ENCODE measurements at regions not wholly inside any gene's neighbourhood (a gene's known extent, or its start where the extent isn't known, plus 50 kb on each side); places are given as distances from the start of the nearest gene placed in this dataset.

GRCh38 chr6:156647991-156648390 is 129.2 kb upstream of the ARID1B start:
- no peak overlapping the region for H3K9ac ChIP-seq (ENCODE audit: low read length)
- no peaks in the 10 kb centered on the region; the same call in 1 of the 2 replicates for H3K9me3 ChIP-seq (ENCODE audit: control insufficient read depth, insufficient read depth, low read depth, low read length)
- no peaks in the 10 kb centered on the region for H3K27me3 ChIP-seq (ENCODE audit: control insufficient read depth, insufficient read depth, low read length)

GRCh38 chr6:156647140-156647784 is 129.9 kb upstream of the ARID1B start:
- H3K27ac ChIP-seq (ENCODE audit: low read depth, low read length) = no peak overlapping the region
- no peaks in the 10 kb centered on the region for H3K36me3 ChIP-seq (ENCODE audit: control insufficient read depth, insufficient read depth, low read length)
- no peaks in the 10 kb centered on the region for H3K4me1 ChIP-seq (ENCODE audit: control insufficient read depth, insufficient read depth, low read length)
- H3K27me3 ChIP-seq (ENCODE audit: control insufficient read depth, insufficient read depth, low read length) = no peaks in the 10 kb centered on the region
- H3K9me3 ChIP-seq (ENCODE audit: control insufficient read depth, insufficient read depth, low read depth, low read length) = no peaks in the 10 kb centered on the region; the same call in 1 of the 2 replicates
- H3K9ac ChIP-seq (ENCODE audit: low read length) = no peak overlapping the region
- H3K4me3 ChIP-seq (ENCODE audit: low read depth, low read length) = no peak overlapping the region

More at GRCh38 chr6:156647991-156648390, 129.2 kb upstream of the ARID1B start:
- H3K36me3 ChIP-seq (ENCODE audit: control insufficient read depth, insufficient read depth, low read length) = no peaks in the 10 kb centered on the region
- H3K4me1 ChIP-seq (ENCODE audit: control insufficient read depth, insufficient read depth, low read length) = no peaks in the 10 kb centered on the region
- no peak overlapping the region for H3K4me3 ChIP-seq (ENCODE audit: low read depth, low read length)
- H3K27ac ChIP-seq (ENCODE audit: low read depth, low read length) = no peak overlapping the region

GRCh38 chr6:156646496-156646895 is 130.7 kb upstream of the ARID1B start:
- Histone ChIP-seq H3K4me3 (ENCODE audit: low read depth, low read length) (no peak overlapping the region), H3K36me3 (ENCODE audit: control insufficient read depth, insufficient read depth, low read length) (no peaks in the 10 kb centered on the region), H3K27ac (ENCODE audit: low read depth, low read length) (no peak overlapping the region), H3K27me3 (ENCODE audit: control insufficient read depth, insufficient read depth, low read length) (no peaks in the 10 kb centered on the region), H3K9me3 (ENCODE audit: control insufficient read depth, insufficient read depth, low read depth, low read length) (no peaks in the 10 kb centered on the region; the same call in none of the 2 replicates), H3K4me1 (ENCODE audit: control insufficient read depth, insufficient read depth, low read length) (no peaks in the 10 kb centered on the region), H3K9ac (ENCODE audit: low read length) (no peak overlapping the region)

- Histone ChIP-seq H3K9me3 (ENCODE audit: control insufficient read depth, insufficient read depth, low read depth, low read length) (no peaks in the 10 kb centered on the region; the same call in 1 of the 2 replicates), H3K4me1 (ENCODE audit: control insufficient read depth, insufficient read depth, low read length) (no peaks in the 10 kb centered on the region), H3K27me3 (ENCODE audit: control insufficient read depth, insufficient read depth, low read length) (no peaks in the 10 kb centered on the region), H3K9ac (ENCODE audit: low read length) (no peak overlapping the region), H3K4me3 (ENCODE audit: low read depth, low read length) (no peak overlapping the region), H3K36me3 (ENCODE audit: control insufficient read depth, insufficient read depth, low read length) (no peaks in the 10 kb centered on the region), H3K27ac (ENCODE audit: low read depth, low read length) (no peak overlapping the region)
These were observed 132.1 kb upstream of the ARID1B start for GRCh38 chr6:156645097-156645496.

GRCh38 chr6:156639009-156639721 is 138.0 kb upstream of the ARID1B start:
- Histone ChIP-seq H3K36me3 (ENCODE audit: control insufficient read depth, insufficient read depth, low read length) (no peaks in the 10 kb centered on the region), H3K9me3 (ENCODE audit: control insufficient read depth, insufficient read depth, low read depth, low read length) (no peaks in the 10 kb centered on the region; the same call in 1 of the 2 replicates), H3K4me3 (ENCODE audit: low read depth, low read length) (no peak overlapping the region), H3K27ac (ENCODE audit: low read depth, low read length) (no peak overlapping the region), H3K4me1 (ENCODE audit: control insufficient read depth, insufficient read depth, low read length) (no peaks in the 10 kb centered on the region), H3K9ac (ENCODE audit: low read length) (no peak overlapping the region), H3K27me3 (ENCODE audit: control insufficient read depth, insufficient read depth, low read length) (no peaks in the 10 kb centered on the region)

GRCh38 chr6:156638581-156638980 is 138.6 kb upstream of the ARID1B start:
- no peaks in the 10 kb centered on the region; the same call in 1 of the 2 replicates for H3K9me3 ChIP-seq (ENCODE audit: control insufficient read depth, insufficient read depth, low read depth, low read length)
- H3K27me3 ChIP-seq (ENCODE audit: control insufficient read depth, insufficient read depth, low read length) = no peaks in the 10 kb centered on the region
- no peaks in the 10 kb centered on the region for H3K4me1 ChIP-seq (ENCODE audit: control insufficient read depth, insufficient read depth, low read length)
- H3K36me3 ChIP-seq (ENCODE audit: control insufficient read depth, insufficient read depth, low read length) = no peaks in the 10 kb centered on the region
- no peak overlapping the region for H3K4me3 ChIP-seq (ENCODE audit: low read depth, low read length)
- H3K9ac ChIP-seq (ENCODE audit: low read length) = no peak overlapping the region
- H3K27ac ChIP-seq (ENCODE audit: low read depth, low read length) = no peak overlapping the region

GRCh38 chr6:156634951-156635371 is 142.2 kb upstream of the ARID1B start:
- Histone ChIP-seq H3K4me1 (ENCODE audit: control insufficient read depth, insufficient read depth, low read length) (no peaks in the 10 kb centered on the region), H3K4me3 (ENCODE audit: low read depth, low read length) (no peak overlapping the region), H3K9ac (ENCODE audit: low read length) (no peak overlapping the region), H3K9me3 (ENCODE audit: control insufficient read depth, insufficient read depth, low read depth, low read length) (no peaks in the 10 kb centered on the region), H3K27me3 (ENCODE audit: control insufficient read depth, insufficient read depth, low read length) (no peaks in the 10 kb centered on the region), H3K36me3 (ENCODE audit: control insufficient read depth, insufficient read depth, low read length) (no peaks in the 10 kb centered on the region), H3K27ac (ENCODE audit: low read depth, low read length) (no peak overlapping the region)

GRCh38 chr6:156634048-156634447 is 143.1 kb upstream of the ARID1B start:
- H3K27me3 ChIP-seq (ENCODE audit: control insufficient read depth, insufficient read depth, low read length) = no peaks in the 10 kb centered on the region
- H3K36me3 ChIP-seq (ENCODE audit: control insufficient read depth, insufficient read depth, low read length) = no peaks in the 10 kb centered on the region
- no peak overlapping the region for H3K9ac ChIP-seq (ENCODE audit: low read length)
- no peaks in the 10 kb centered on the region for H3K9me3 ChIP-seq (ENCODE audit: control insufficient read depth, insufficient read depth, low read depth, low read length)
- no peaks in the 10 kb centered on the region for H3K4me1 ChIP-seq (ENCODE audit: control insufficient read depth, insufficient read depth, low read length)
- H3K4me3 ChIP-seq (ENCODE audit: low read depth, low read length) = no peak overlapping the region
- no peak overlapping the region for H3K27ac ChIP-seq (ENCODE audit: low read depth, low read length)

- Histone ChIP-seq H3K4me3 (ENCODE audit: low read depth, low read length) (no peak overlapping the region), H3K36me3 (ENCODE audit: control insufficient read depth, insufficient read depth, low read length) (no peaks in the 10 kb centered on the region), H3K9me3 (ENCODE audit: control insufficient read depth, insufficient read depth, low read depth, low read length) (no peaks in the 10 kb centered on the region), H3K27me3 (ENCODE audit: control insufficient read depth, insufficient read depth, low read length) (no peaks in the 10 kb centered on the region), H3K9ac (ENCODE audit: low read length) (no peak overlapping the region), H3K4me1 (ENCODE audit: control insufficient read depth, insufficient read depth, low read length) (no peaks in the 10 kb centered on the region), H3K27ac (ENCODE audit: low read depth, low read length) (no peak overlapping the region)
These were observed 143.9 kb upstream of the ARID1B start for GRCh38 chr6:156633291-156633690.

- Histone ChIP-seq H3K36me3 (ENCODE audit: control insufficient read depth, insufficient read depth, low read length) (no peaks in the 10 kb centered on the region), H3K27me3 (ENCODE audit: control insufficient read depth, insufficient read depth, low read length) (no peaks in the 10 kb centered on the region), H3K4me3 (ENCODE audit: low read depth, low read length) (no peak overlapping the region), H3K4me1 (ENCODE audit: control insufficient read depth, insufficient read depth, low read length) (no peaks in the 10 kb centered on the region), H3K9me3 (ENCODE audit: control insufficient read depth, insufficient read depth, low read depth, low read length) (no peaks in the 10 kb centered on the region), H3K9ac (ENCODE audit: low read length) (no peak overlapping the region), H3K27ac (ENCODE audit: low read depth, low read length) (no peak overlapping the region)
These were observed 146.4 kb upstream of the ARID1B start for GRCh38 chr6:156630613-156631302.

- H3K27me3 ChIP-seq (ENCODE audit: control insufficient read depth, insufficient read depth, low read length) = no peaks in the 10 kb centered on the region
- H3K4me1 ChIP-seq (ENCODE audit: control insufficient read depth, insufficient read depth, low read length) = no peaks in the 10 kb centered on the region
- H3K27ac ChIP-seq (ENCODE audit: low read depth, low read length) = no peak overlapping the region
- no peak overlapping the region for H3K9ac ChIP-seq (ENCODE audit: low read length)
- H3K4me3 ChIP-seq (ENCODE audit: low read depth, low read length) = no peak overlapping the region
- H3K9me3 ChIP-seq (ENCODE audit: control insufficient read depth, insufficient read depth, low read depth, low read length) = no peaks in the 10 kb centered on the region
- H3K36me3 ChIP-seq (ENCODE audit: control insufficient read depth, insufficient read depth, low read length) = no peaks in the 10 kb centered on the region
These were observed 148.4 kb upstream of the ARID1B start for GRCh38 chr6:156628805-156629204.
